ENCODE measurements at regions not wholly inside any gene's neighbourhood (a gene's known extent, or its start where the extent isn't known, plus 50 kb on each side); places are given as distances from the start of the nearest gene placed in this dataset.

DNA sequence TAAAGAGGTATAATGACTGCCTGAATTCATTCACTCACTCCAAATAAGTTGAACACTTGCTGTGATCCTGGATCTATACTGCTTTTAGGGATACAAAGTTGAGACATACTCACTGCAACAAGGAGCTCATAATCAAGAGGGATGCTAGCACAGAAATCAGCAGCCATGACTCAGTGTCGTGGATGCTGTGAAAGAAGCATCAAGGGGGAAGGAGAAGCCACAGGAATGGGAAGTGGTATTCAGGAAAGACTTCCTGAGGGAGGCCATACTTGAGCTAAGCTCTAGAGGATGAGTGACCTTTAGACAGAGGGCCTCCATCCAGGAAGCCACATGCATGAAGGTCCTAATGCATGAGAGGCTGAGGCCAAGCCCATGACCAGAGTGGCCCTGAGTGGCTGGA lies 245.7 kb upstream of the RORA start:
- H3K27me3 Mint-ChIP-seq (ENCODE audit: low read depth), result peaks cover 2% of the 10 kb centered on the region
- no peaks in the 10 kb centered on the region for H3K9me3 Mint-ChIP-seq
- H3K27ac Mint-ChIP-seq, result no peak overlapping the region
- no peak for DNase-seq (ENCODE audit: low spot score in 2 of 2, unreplicated experiment in 2 of 2)
- no peak overlapping the region for H3K4me3 Mint-ChIP-seq
- no peaks in the 10 kb centered on the region for H3K36me3 Mint-ChIP-seq
- no peaks in the 10 kb centered on the region for H3K4me1 Mint-ChIP-seq
- TF ChIP-seq, protein P1, sequence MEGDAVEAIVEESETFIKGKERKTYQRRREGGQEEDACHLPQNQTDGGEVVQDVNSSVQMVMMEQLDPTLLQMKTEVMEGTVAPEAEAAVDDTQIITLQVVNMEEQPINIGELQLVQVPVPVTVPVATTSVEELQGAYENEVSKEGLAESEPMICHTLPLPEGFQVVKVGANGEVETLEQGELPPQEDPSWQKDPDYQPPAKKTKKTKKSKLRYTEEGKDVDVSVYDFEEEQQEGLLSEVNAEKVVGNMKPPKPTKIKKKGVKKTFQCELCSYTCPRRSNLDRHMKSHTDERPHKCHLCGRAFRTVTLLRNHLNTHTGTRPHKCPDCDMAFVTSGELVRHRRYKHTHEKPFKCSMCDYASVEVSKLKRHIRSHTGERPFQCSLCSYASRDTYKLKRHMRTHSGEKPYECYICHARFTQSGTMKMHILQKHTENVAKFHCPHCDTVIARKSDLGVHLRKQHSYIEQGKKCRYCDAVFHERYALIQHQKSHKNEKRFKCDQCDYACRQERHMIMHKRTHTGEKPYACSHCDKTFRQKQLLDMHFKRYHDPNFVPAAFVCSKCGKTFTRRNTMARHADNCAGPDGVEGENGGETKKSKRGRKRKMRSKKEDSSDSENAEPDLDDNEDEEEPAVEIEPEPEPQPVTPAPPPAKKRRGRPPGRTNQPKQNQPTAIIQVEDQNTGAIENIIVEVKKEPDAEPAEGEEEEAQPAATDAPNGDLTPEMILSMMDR (IDR thresholded peaks at IDR 0.05; ENCODE audit: unreplicated experiment), result no peak

DNA sequence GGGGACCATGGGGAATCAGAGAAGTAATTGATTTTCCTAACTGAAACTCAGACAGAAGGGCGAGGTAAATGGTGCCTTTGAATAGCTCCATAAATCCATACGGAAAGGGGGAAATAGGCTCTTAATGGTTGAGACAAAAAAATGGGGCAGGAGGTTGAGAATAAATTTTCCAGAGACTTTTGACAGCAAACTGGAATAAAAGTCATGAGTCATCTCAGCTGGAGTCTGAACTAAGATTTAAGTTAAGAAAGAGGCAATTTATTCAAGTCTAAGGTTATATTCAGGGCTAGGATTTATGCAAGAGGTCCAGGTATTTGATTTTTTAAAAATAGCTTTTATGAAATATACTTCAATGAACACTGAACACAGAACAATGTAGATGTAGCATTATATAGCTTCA lies 238.7 kb upstream of the RORA start:
- H3K4me3 Mint-ChIP-seq, result no peak overlapping the region
- H3K36me3 Mint-ChIP-seq, result no peaks in the 10 kb centered on the region
- no peak for DNase-seq (ENCODE audit: low spot score in 2 of 2, unreplicated experiment in 2 of 2)
- TF ChIP-seq, protein P1 (IDR thresholded peaks at IDR 0.05; ENCODE audit: unreplicated experiment), result no peak
- no peak overlapping the region for H3K27ac Mint-ChIP-seq
- no peaks in the 10 kb centered on the region for H3K27me3 Mint-ChIP-seq (ENCODE audit: low read depth)
- H3K4me1 Mint-ChIP-seq, result no peaks in the 10 kb centered on the region
- H3K9me3 Mint-ChIP-seq, result peaks cover 13% of the 10 kb centered on the region

DNA sequence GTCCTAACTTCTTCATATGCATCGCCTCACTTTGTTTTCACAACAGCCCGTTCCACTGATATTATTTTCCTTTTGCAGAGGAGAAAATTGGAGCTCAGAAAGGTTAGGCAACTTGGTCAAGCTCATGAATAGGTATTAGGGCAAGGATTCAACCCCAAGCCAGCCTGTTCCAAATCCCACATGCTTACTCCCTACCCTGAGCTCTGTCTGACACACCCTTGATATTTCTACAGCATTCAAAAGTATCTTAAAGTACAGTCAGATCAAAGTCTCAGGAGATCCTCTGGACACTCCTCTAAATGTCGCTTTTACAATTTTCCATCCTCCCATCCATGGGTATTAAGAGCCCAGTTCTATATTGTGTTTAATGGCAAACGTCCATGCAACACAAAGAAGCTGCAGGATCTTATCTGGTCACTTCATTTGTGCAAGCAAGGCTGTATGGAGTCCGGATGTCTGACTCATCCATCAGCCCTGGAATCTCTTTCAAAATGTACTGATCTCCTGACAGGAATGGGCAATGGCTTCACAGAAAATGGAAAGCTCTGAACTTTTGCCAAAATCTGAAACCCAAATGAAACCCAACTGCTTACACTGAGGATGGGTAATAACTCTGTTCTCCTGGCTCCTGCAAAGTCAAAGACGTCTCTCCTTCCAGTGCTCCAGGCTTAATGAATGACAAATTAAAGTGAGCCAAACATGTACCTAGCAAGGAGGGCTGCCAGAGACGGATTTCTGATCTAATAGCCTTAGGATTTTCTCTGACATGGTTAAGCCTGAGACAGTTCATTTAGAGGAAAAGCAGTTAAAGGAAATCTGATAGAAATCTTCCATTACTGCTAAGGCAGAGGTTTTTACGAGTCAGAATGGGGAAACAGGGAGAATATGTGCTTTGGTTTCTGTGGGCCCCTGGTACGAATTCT lies 230.9 kb upstream of the RORA start:
- Mint-ChIP-seq H3K4me1 (peaks cover 15% of the 10 kb centered on the region), H3K27ac (peak overlapping the region; percentile 9), H3K36me3 (no peaks in the 10 kb centered on the region), H3K27me3 (ENCODE audit: low read depth) (no peaks in the 10 kb centered on the region), H3K4me3 (no peak overlapping the region), H3K9me3 (peaks cover 4% of the 10 kb centered on the region)
- TF ChIP-seq, protein P1 (IDR thresholded peaks at IDR 0.05; ENCODE audit: unreplicated experiment), result no peak
- no peak for DNase-seq (ENCODE audit: low spot score in 2 of 2, unreplicated experiment in 2 of 2)

DNA sequence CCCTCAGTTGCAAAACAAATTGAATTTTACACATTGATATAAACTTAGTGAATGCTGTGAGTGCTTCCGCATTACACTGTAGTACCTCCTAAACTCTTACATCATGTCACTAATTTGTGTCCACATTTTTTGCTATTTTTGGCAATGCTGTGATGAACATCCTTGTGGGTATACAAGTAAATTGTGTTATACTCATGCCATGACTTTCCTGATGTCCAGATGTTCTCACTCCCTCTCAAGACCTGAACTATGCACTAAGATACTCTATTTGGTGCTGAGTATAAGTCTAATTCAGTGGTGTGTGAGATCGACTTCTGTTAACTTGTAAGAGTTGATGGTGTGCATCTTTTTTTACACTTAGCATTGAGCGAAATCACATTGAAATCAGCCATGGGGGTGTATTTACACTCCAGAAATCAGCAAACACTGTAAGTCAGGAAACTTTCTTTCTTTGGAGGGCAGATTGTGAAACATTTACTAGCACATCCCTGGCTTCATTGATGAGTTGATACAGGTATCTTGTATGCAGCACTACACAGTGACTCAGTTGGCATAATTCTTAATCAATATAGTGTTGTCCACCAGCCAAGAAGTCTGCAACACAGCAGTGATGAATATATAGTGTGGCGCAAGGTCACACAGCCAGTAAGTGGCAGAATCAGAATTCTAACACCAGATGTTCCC lies 228.1 kb upstream of the RORA start:
- peaks cover 14% of the 10 kb centered on the region for H3K9me3 Mint-ChIP-seq
- DNase-seq (ENCODE audit: low spot score in 2 of 2, unreplicated experiment in 2 of 2), result no peak
- TF ChIP-seq, protein P1 (IDR thresholded peaks at IDR 0.05; ENCODE audit: unreplicated experiment), result no peak
- H3K4me3 Mint-ChIP-seq, result no peak overlapping the region
- peaks cover 15% of the 10 kb centered on the region for H3K4me1 Mint-ChIP-seq
- H3K27me3 Mint-ChIP-seq (ENCODE audit: low read depth), result no peaks in the 10 kb centered on the region
- no peaks in the 10 kb centered on the region for H3K36me3 Mint-ChIP-seq
- no peak overlapping the region for H3K27ac Mint-ChIP-seq

DNA sequence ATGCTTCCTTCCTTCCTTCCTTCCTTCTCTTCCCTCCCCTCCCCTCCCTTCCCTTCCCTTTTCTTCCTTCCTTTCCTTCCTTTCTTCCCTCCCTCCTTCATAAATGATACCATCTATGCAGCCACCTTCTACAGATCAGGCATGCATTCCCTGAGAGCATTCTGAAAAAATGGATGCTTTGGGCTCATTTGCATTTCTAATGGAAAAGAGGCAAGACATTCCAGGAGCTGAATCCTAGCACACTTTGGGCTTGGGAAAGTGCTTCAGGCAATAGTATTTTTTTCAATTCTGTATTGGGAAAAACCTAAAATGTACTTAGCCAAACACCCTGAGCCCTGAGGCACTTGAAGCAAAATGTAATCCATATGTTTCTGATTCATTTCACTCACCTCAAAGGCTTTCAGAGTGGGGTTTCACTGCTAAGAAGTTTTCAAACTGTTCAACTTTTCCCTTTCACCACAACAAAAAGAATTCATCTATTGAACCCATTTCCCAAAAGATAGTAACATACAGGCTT lies 220.1 kb upstream of the RORA start:
- Mint-ChIP-seq H3K27me3 (ENCODE audit: low read depth) (no peaks in the 10 kb centered on the region), H3K27ac (no peak overlapping the region), H3K4me1 (no peaks in the 10 kb centered on the region), H3K4me3 (no peak overlapping the region), H3K36me3 (no peaks in the 10 kb centered on the region), H3K9me3 (peaks cover 29% of the 10 kb centered on the region)
- DNase-seq (ENCODE audit: low spot score in 2 of 2, unreplicated experiment in 2 of 2), result no peak
- TF ChIP-seq, protein P1 (IDR thresholded peaks at IDR 0.05; ENCODE audit: unreplicated experiment), result no peak

Data from mesothelial cell of epicardium (in vitro differentiated cells).